HepG2 (cell line): ENCODE measurements at regions not wholly inside any gene's neighbourhood (a gene's known extent, or its start where the extent isn't known, plus 50 kb on each side); places are given as distances from the start of the nearest gene placed in this dataset.

Experiments used
- CTCF ChIP-seq: sonication (generic); formaldehyde crosslinking; IDR thresholded peaks from 2 replicates; pipeline ENCODE4 v1.5.0; 2020; ENCODE audit warnings: mild to moderate bottlenecking, missing genetic modification reagents, moderate library complexity
- EP300 ChIP-seq, 3 experiments: sonication (generic) in 1 of 3; formaldehyde crosslinking in 1 of 3; IDR thresholded peaks; 2 replicates each; pipeline versions ENCODE4 v1.5.1 to v1.6.1; 2011 to 2020; ENCODE audit warnings: low read depth in 2 of 3, low read length in 2 of 3, borderline replicate concordance in 1 of 3, improper control_type of control experiment in 1 of 3, mild to moderate bottlenecking in 1 of 3, missing genetic modification reagents in 1 of 3, moderate library complexity in 1 of 3
- IKZF1 ChIP-seq: fragments of 450-650 bp; IDR thresholded peaks from 2 replicates; pipeline ENCODE4 v1.7.1; 2016
- MAX ChIP-seq: IDR thresholded peaks from 2 replicates; pipeline ENCODE4 v1.6.1; 2012; ENCODE audit warnings: inconsistent platforms
- MYC ChIP-seq: sonication (generic); formaldehyde crosslinking; IDR thresholded peaks from 2 replicates; pipeline ENCODE4 v1.9.0; 2021; ENCODE audit warnings: missing genetic modification reagents, borderline replicate concordance
- ZBTB21 ChIP-seq: sonication (generic); formaldehyde crosslinking; IDR thresholded peaks from 2 replicates; pipeline ENCODE4 v1.4.0; 2020; ENCODE audit warnings: missing genetic modification reagents
- ZNF781 ChIP-seq: sonication (generic); formaldehyde crosslinking; IDR thresholded peaks from 2 replicates; pipeline ENCODE4 v1.5.1; 2020; ENCODE audit warnings: borderline replicate concordance, mild to moderate bottlenecking, missing genetic modification reagents; ENCODE audit errors: not compliant biosample characterization

- TF ChIP-seq EP300 (IDR thresholded peaks at IDR 0.05; ENCODE audit: low read depth in 2 of 2, low read length in 2 of 2): no peak
- TF ChIP-seq EP300 (CRISPR knock-in tag; IDR thresholded peaks at IDR 0.05; ENCODE audit: borderline replicate concordance): no peak
- TF ChIP-seq ZBTB21: no peak
- no peak for TF ChIP-seq IKZF1
- no peak for TF ChIP-seq ZNF781 (CRISPR knock-in tag)
- no peak for TF ChIP-seq CTCF (CRISPR knock-in tag)
- TF ChIP-seq MAX: no peak
- no peak for TF ChIP-seq MYC (CRISPR knock-in tag)
Observed at GRCh38 chr12:107948391-107948945, 174.0 kb downstream of the ASCL4 start.
